HepG2 (cell line): ENCODE measurements at regions not wholly inside any gene's neighbourhood (a gene's known extent, or its start where the extent isn't known, plus 50 kb on each side); places are given as distances from the start of the nearest gene placed in this dataset.
A peak's percentile ranks its signal among the peaks of the same experiment; 100 is the strongest.

Experiments used
- CENPT ChIP-seq: sonication (generic); formaldehyde crosslinking; IDR thresholded peaks from 2 replicates; pipeline ENCODE4 v1.8.0; 2022; ENCODE audit warnings: low read depth, mild to moderate bottlenecking, moderate library complexity, missing genetic modification reagents
- ERF ChIP-seq: IDR thresholded peaks from 2 replicates; pipeline ENCODE4 v1.6.1; 2018; ENCODE audit warnings: missing biosample characterization, missing genetic modification reagents
- FOXC1 ChIP-seq: sonication (generic); formaldehyde crosslinking; IDR thresholded peaks from 2 replicates; pipeline ENCODE4 v1.8.0; 2022; ENCODE audit warnings: mild to moderate bottlenecking, missing genetic modification reagents, borderline replicate concordance
- FOXK1 ChIP-seq: sonication (generic); formaldehyde crosslinking; IDR thresholded peaks from 2 replicates; pipeline ENCODE4 v1.4.0; 2020; ENCODE audit warnings: low read depth, missing genetic modification reagents, borderline replicate concordance
- ISX ChIP-seq: sonication (generic); formaldehyde crosslinking; conservative IDR thresholded peaks from 2 replicates; pipeline ENCODE4 v1.5.0; 2020; ENCODE audit warnings: missing genetic modification reagents
- KDM5A ChIP-seq: fragments of 200-600 bp; sonication (generic); IDR thresholded peaks from 2 replicates; pipeline ENCODE4 v1.7.0; 2018; ENCODE audit warnings: antibody characterized with exemption, mild to moderate bottlenecking, low read length, borderline replicate concordance
- MXI1 ChIP-seq: IDR thresholded peaks from 3 replicates; pipeline ENCODE4 v1.6.1; 2012; ENCODE audit warnings: low read depth, low read length, inconsistent platforms, borderline replicate concordance
- NR3C1 ChIP-seq: sonication (generic); formaldehyde crosslinking; IDR thresholded peaks from 2 replicates; pipeline ENCODE4 v1.4.0; 2020; ENCODE audit warnings: missing genetic modification reagents
- POLR2G ChIP-seq: fragments of 200-400 bp; formaldehyde crosslinking; IDR thresholded peaks from 2 replicates; pipeline ENCODE4 v1.6.1; 2018; ENCODE audit warnings: mild to moderate bottlenecking, low read depth, low read length, moderate library complexity
- SRSF4 ChIP-seq: fragments of 200-400 bp; formaldehyde crosslinking; IDR thresholded peaks from one replicate; pipeline ENCODE4 v1.6.1; 2018; ENCODE audit warnings: mild to moderate bottlenecking, low read depth, low read length, moderate library complexity; ENCODE audit not compliant: poor library complexity, severe bottlenecking
- YEATS2 ChIP-seq: sonication (generic); formaldehyde crosslinking; IDR thresholded peaks from 2 replicates; pipeline ENCODE4 v1.4.0; 2020; ENCODE audit warnings: missing genetic modification reagents, borderline replicate concordance
- ZKSCAN5 ChIP-seq: sonication (generic); formaldehyde crosslinking; IDR thresholded peaks from 2 replicates; pipeline ENCODE4 v1.5.1; 2020; ENCODE audit warnings: mild to moderate bottlenecking, missing genetic modification reagents
- ZNF468 ChIP-seq: sonication (generic); formaldehyde crosslinking; IDR thresholded peaks from 2 replicates; pipeline ENCODE4 v1.8.0; 2022; ENCODE audit warnings: mild to moderate bottlenecking, moderate library complexity, missing genetic modification reagents
- ZNF552 ChIP-seq: sonication (generic); formaldehyde crosslinking; IDR thresholded peaks from 2 replicates; pipeline ENCODE4 v1.9.0; 2022; ENCODE audit warnings: missing genetic modification reagents, mild to moderate bottlenecking, borderline replicate concordance
- ZNF772 ChIP-seq: sonication (generic); formaldehyde crosslinking; IDR thresholded peaks from 2 replicates; pipeline ENCODE4 v1.5.0; 2020; ENCODE audit warnings: mild to moderate bottlenecking, missing genetic modification reagents
- TF ChIP-seq, protein P1 (sequence below): sonication (generic); formaldehyde crosslinking; IDR thresholded peaks from 2 replicates; pipeline ENCODE4 v1.5.0; 2020; ENCODE audit warnings: mild to moderate bottlenecking, missing genetic modification reagents
- TF ChIP-seq, protein P2 (sequence below): sonication (generic); formaldehyde crosslinking; IDR thresholded peaks from 2 replicates; pipeline ENCODE4 v1.4.0; 2020; ENCODE audit warnings: mild to moderate bottlenecking, missing genetic modification reagents
- TF ChIP-seq, protein P3 (sequence below): sonication (generic); formaldehyde crosslinking; IDR thresholded peaks from 2 replicates; pipeline ENCODE4 v1.8.0; 2022; ENCODE audit warnings: mild to moderate bottlenecking, missing genetic modification reagents; ENCODE audit not compliant: insufficient replicate concordance
- TF ChIP-seq, protein P4 (sequence below): sonication (generic); formaldehyde crosslinking; IDR thresholded peaks from 2 replicates; pipeline ENCODE4 v1.5.1; 2020; ENCODE audit warnings: missing genetic modification reagents, mild to moderate bottlenecking, borderline replicate concordance
- TF ChIP-seq, protein P5 (sequence below): sonication (generic); formaldehyde crosslinking; IDR thresholded peaks from 2 replicates; pipeline ENCODE4 v1.8.1; 2023; ENCODE audit warnings: mild to moderate bottlenecking, moderate library complexity, missing genetic modification reagents

DNA sequence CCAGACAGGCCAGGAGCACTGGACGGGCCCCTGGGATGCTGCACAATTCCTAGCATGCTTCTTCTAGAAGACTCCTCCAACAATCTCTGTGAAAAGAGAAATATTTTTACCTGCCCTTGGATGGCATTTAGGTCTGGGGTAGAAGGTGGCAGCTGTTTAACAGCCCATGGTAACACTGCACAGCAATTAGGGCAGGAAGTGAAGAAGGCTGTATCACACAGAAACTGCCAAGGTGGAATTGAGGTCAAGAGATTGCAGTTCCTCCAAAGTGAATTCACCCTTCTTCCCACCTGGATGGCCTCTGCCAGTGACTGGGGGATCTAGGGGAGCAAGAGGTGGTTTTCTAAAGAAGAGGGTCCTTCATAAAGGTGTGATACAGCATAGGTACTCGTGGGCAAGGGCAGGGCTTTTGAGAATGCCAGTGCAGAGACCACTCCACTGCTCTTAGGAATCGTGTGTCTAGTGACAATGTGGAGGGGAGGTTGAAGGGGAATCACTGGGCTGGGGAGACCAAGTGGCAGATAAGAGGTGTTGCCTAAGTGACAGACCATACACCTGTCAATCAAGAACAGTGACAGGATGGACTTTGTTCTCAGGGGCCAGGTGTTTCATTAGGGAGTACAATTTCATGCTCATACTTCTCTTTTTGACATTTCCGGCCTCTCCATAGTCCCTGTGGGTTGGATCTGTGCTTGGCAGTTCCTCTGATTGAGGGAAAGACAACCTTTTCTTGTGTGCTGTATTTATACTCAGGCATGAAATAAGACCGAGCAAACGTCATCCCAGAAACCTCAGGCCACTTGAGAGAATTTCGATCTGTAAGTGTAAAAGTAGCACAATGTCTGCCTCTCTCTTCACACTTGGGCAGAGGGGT, 83.5 kb upstream of the BCL6 start (continued):
- TF ChIP-seq ZNF552 (CRISPR knock-in tag) (no peak), KDM5A (no peak), YEATS2 (CRISPR knock-in tag) (no peak), ZNF772 (CRISPR knock-in tag) (no peak), NR3C1 (CRISPR knock-in tag) (no peak), ZNF468 (CRISPR knock-in tag) (no peak), ERF (CRISPR knock-in tag) (no peak), MXI1 (no peak; the same call in 2 of the 3 replicates), CENPT (no peak), FOXC1 (CRISPR knock-in tag) (no peak), SRSF4 (no peak), FOXK1 (CRISPR knock-in tag) (0 out of 2 replicates have a peak, but pooled peaks have one; percentile 7), POLR2G (no peak), ZKSCAN5 (CRISPR knock-in tag) (no peak), ISX (CRISPR knock-in tag) (no peak)
- TF ChIP-seq, protein P1, sequence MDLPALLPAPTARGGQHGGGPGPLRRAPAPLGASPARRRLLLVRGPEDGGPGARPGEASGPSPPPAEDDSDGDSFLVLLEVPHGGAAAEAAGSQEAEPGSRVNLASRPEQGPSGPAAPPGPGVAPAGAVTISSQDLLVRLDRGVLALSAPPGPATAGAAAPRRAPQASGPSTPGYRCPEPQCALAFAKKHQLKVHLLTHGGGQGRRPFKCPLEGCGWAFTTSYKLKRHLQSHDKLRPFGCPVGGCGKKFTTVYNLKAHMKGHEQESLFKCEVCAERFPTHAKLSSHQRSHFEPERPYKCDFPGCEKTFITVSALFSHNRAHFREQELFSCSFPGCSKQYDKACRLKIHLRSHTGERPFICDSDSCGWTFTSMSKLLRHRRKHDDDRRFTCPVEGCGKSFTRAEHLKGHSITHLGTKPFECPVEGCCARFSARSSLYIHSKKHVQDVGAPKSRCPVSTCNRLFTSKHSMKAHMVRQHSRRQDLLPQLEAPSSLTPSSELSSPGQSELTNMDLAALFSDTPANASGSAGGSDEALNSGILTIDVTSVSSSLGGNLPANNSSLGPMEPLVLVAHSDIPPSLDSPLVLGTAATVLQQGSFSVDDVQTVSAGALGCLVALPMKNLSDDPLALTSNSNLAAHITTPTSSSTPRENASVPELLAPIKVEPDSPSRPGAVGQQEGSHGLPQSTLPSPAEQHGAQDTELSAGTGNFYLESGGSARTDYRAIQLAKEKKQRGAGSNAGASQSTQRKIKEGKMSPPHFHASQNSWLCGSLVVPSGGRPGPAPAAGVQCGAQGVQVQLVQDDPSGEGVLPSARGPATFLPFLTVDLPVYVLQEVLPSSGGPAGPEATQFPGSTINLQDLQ (CRISPR knock-in tag), result no peak
- TF ChIP-seq, protein P2, sequence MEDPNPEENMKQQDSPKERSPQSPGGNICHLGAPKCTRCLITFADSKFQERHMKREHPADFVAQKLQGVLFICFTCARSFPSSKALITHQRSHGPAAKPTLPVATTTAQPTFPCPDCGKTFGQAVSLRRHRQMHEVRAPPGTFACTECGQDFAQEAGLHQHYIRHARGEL, result no peak
- TF ChIP-seq, protein P3, sequence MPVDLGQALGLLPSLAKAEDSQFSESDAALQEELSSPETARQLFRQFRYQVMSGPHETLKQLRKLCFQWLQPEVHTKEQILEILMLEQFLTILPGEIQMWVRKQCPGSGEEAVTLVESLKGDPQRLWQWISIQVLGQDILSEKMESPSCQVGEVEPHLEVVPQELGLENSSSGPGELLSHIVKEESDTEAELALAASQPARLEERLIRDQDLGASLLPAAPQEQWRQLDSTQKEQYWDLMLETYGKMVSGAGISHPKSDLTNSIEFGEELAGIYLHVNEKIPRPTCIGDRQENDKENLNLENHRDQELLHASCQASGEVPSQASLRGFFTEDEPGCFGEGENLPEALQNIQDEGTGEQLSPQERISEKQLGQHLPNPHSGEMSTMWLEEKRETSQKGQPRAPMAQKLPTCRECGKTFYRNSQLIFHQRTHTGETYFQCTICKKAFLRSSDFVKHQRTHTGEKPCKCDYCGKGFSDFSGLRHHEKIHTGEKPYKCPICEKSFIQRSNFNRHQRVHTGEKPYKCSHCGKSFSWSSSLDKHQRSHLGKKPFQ (CRISPR knock-in tag), result no peak
- TF ChIP-seq, protein P4, sequence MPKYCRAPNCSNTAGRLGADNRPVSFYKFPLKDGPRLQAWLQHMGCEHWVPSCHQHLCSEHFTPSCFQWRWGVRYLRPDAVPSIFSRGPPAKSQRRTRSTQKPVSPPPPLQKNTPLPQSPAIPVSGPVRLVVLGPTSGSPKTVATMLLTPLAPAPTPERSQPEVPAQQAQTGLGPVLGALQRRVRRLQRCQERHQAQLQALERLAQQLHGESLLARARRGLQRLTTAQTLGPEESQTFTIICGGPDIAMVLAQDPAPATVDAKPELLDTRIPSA (CRISPR knock-in tag), result no peak
- TF ChIP-seq, protein P5, sequence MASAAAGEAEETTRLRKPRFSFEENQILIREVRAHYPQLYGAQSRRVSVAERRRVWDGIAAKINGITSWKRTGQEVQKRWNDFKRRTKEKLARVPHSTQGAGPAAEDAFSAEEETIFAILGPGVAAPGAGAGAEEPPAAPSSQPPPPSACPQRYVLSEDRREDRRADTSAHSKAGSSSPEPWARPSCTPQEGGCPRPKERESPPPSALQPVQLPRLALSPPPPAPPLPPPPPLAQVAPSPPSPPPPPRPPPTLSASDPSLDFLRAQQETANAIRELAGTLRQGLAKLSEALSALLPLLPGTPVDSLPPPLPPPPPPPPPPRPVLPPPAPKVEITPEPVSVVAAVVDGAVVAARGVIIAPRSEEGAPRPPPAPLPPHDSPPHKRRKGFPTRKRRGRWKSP (CRISPR knock-in tag), result no peak
